Sigmoid colon (tissue), 6 donors: ENCODE measurements at regions not wholly inside any gene's neighbourhood (a gene's known extent, or its start where the extent isn't known, plus 50 kb on each side); places are given as distances from the start of the nearest gene placed in this dataset.

Source experiments
- DNase-seq: peaks from one replicate; pipeline ENCODE4 v3.0.0-alpha.2; 2019
- H3K27ac ChIP-seq, 4 donors: fragments of 200-600 bp; sonication (generic); one replicate each; pipeline ENCODE4 v1.5.1; 2016 to 2019; ENCODE audit warnings: mild to moderate bottlenecking in 1 of 4
- H3K27me3 ChIP-seq, 3 donors: fragments of 200-600 bp; sonication (generic); one replicate each; pipeline ENCODE4 v1.5.1; 2019; ENCODE audit warnings: mild to moderate bottlenecking in 1 of 3
- H3K36me3 ChIP-seq, 4 donors: fragments of 200-600 bp; sonication (generic); one replicate each; pipeline ENCODE4 v1.5.1; 2016 to 2019
- H3K4me1 ChIP-seq, 4 donors: fragments of 200-600 bp; sonication (generic); one replicate each; pipeline ENCODE4 v1.5.1; 2017 to 2019
- H3K4me3 ChIP-seq, 4 donors: fragments of 200-600 bp; sonication (generic); one replicate each; pipeline ENCODE4 v1.5.1; 2017 to 2019; ENCODE audit warnings: mild to moderate bottlenecking in 2 of 4, moderate library complexity in 1 of 4
- H3K9me3 ChIP-seq, 4 donors: fragments of 200-600 bp in 3 of 4; sonication (generic) in 3 of 4; one replicate each; pipeline versions ENCODE4 v1.5.1 to v1.6.1; 2013 to 2019
- CTCF ChIP-seq, 4 experiments: fragments of 450-650 bp in 3 of 4; fragments of 200-600 bp in 1 of 4; IDR thresholded peaks; one replicate each; pipeline ENCODE4 v1.5.1; 2016 to 2019; ENCODE audit warnings: antibody characterized with exemption in 4 of 4, mild to moderate bottlenecking in 3 of 4, moderate library complexity in 2 of 4
- EP300 ChIP-seq, 4 donors: sonication (generic); formaldehyde crosslinking; IDR thresholded peaks; one replicate each; pipeline ENCODE4 v1.6.1; 2017; ENCODE audit warnings: antibody characterized with exemption in 4 of 4
- POLR2A ChIP-seq, 2 donors: fragments of 450-650 bp; IDR thresholded peaks; one replicate each; pipeline ENCODE4 v1.6.1; 2016; ENCODE audit warnings: antibody characterized with exemption in 2 of 2, mild to moderate bottlenecking in 2 of 2, moderate library complexity in 2 of 2
- POLR2AphosphoS5 ChIP-seq, 4 donors: sonication (generic); formaldehyde crosslinking; IDR thresholded peaks; one replicate each; pipeline ENCODE4 v1.6.1; 2017; ENCODE audit warnings: antibody characterized with exemption in 4 of 4
- WGBS, 2 donors: extraction: QIAGEN DNeasy Blood & Tissue Kit; methylation state at CpG; one replicate each; pipeline ENCODE4 v1.1.7; 2013; 5-methylcytosine and 5-hydroxymethylcytosine counted together
- intact Hi-C: fragments of 100-400 bp; cut with DNase I; formaldehyde crosslinking; loops from one replicate; pipeline ENCODE4 v1.15.1; 2023
- donor health status: healthy with polysubstance abuse.
- donor health status: healthy.

DNA sequence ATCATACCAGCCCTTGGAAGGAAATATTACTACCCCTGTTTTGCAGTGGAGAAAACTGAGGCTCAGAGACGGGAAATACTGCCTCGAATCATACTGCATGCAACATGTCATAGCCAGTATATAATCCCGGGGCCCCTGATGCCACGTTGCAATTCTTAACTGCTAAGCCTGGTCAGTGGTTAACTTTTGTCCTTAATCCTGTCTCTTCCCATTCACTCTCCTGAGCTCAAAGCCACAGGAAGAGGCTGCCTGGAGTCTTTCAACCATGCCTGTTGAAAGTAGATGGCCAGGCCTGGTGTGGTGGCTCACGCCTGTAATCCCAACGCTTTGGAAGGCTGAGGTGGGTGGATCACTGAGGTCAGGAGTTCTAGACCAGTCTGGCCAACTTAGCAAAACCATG is 166.6 kb downstream of the MIAT start:
- intact Hi-C loops = no loop called here
- no peak for DNase-seq
- no peak overlapping the region for H3K27ac ChIP-seq
- H3K27me3 ChIP-seq = no peaks in the 10 kb centered on the region
- no peak overlapping the region for H3K4me3 ChIP-seq
- WGBS, 2 donors = 80 to 82% methylated on average over 6 of the region's 6 CpGs
- no peaks in the 10 kb centered on the region for H3K4me1 ChIP-seq
- H3K9me3 ChIP-seq = no peaks in the 10 kb centered on the region
- no peak for TF ChIP-seq POLR2AphosphoS5 (IDR thresholded peaks at IDR 0.05)
- no peak for TF ChIP-seq POLR2A (IDR thresholded peaks at IDR 0.05)
- no peak for TF ChIP-seq CTCF (IDR thresholded peaks at IDR 0.05)
- TF ChIP-seq EP300 (IDR thresholded peaks at IDR 0.05) = no peak
- H3K36me3 ChIP-seq = no peaks in the 10 kb centered on the region

DNA sequence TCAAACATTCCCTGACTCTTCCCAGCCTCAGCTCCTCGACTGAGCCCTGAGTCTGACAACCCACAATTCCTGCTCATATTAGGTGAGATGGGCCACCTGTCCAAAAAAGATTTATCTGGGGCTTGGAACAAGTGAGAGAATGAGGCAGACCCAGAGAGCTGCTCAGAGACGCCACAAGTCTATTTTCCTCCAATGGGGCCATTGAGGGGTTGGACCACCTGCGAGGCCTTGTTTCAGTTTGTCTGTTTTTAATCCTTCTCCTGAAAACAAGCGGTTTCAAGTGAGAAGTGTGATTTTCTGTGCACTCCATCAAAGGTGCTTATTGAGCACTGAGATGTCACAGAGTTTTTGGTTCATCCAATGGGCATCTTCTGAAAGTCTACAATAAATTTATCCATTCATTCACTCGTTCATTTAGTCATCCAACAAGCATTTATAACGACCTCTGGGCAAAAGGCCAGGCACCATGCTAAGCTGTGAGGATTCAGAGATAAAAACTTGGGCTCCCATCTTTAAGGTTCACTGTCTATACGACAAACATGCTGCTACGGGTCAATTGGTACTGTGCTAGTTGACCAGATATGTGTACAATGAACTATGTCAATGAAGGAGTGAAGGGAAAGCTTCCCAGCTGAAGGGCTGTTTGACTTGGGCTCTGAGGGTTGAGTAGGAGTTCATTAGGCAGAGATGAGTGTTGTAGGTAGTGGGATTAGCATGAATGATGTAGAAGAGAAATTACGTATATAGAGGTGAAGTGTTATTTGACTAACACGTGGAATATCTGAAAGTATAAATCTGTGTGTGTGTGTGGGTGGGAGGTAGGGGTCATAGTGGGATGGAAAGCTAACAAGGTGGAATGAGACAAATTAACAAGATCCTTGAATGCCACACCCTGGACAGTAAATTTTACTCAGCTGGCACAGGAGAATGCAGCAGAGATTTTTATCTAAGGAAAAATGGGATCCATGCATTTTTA is 168.9 kb downstream of the MIAT start:
- no peaks in the 10 kb centered on the region for H3K9me3 ChIP-seq
- no peaks in the 10 kb centered on the region for H3K4me1 ChIP-seq
- no peak for DNase-seq
- H3K36me3 ChIP-seq = no peaks in the 10 kb centered on the region
- WGBS, 2 donors = 62 to 76% methylated on average over 10 of the region's 10 CpGs
- no peak overlapping the region for H3K4me3 ChIP-seq
- intact Hi-C loops = no loop called here
- H3K27ac ChIP-seq = no peak overlapping the region
- TF ChIP-seq EP300 (IDR thresholded peaks at IDR 0.05) (no peak), POLR2A (IDR thresholded peaks at IDR 0.05) (no peak), CTCF (IDR thresholded peaks at IDR 0.05) (no peak), POLR2AphosphoS5 (IDR thresholded peaks at IDR 0.05) (no peak)
- H3K27me3 ChIP-seq = no peaks in the 10 kb centered on the region

GRCh38 chr22:26827611-26828010 is 170.2 kb downstream of the MIAT start:
- H3K36me3 ChIP-seq = no peaks in the 10 kb centered on the region
- H3K9me3 ChIP-seq = no peaks in the 10 kb centered on the region
- no peaks in the 10 kb centered on the region for H3K4me1 ChIP-seq
- no peak for DNase-seq
- no peaks in the 10 kb centered on the region for H3K27me3 ChIP-seq
- 79 to 83% methylated on average over 4 of the region's 4 CpGs for WGBS, 2 donors
- TF ChIP-seq EP300 (IDR thresholded peaks at IDR 0.05) (no peak), POLR2A (IDR thresholded peaks at IDR 0.05) (no peak), POLR2AphosphoS5 (IDR thresholded peaks at IDR 0.05) (no peak), CTCF (IDR thresholded peaks at IDR 0.05) (no peak)
- no peak overlapping the region for H3K27ac ChIP-seq
- intact Hi-C loops = no loop called here
- no peak overlapping the region for H3K4me3 ChIP-seq

DNA sequence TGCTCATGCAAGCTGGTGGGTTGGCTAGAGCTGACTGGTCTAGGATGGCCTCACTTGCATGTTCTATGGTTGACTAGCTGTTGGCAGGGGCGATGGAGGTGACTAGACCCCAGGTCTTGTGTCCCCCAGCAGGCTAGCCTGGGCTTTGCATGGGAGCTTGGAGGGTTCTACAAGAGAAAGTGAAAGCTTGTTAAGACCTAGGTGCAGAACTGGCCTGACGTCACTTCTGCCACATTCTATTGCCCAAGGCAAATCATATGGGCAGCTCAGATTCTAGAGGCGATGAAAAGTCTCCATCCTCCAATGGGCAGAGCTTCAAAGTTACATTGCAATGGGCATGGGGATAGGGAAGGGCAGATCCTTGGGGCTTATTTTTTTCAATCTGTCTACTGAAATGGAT is 170.9 kb downstream of the MIAT start:
- no peak overlapping the region for H3K27ac ChIP-seq
- H3K4me1 ChIP-seq = no peaks in the 10 kb centered on the region
- no peaks in the 10 kb centered on the region for H3K9me3 ChIP-seq
- H3K4me3 ChIP-seq = no peak overlapping the region
- WGBS, 2 donors = 86 to 87% methylated on average over 3 of the region's 3 CpGs
- no peak for DNase-seq
- no peaks in the 10 kb centered on the region for H3K27me3 ChIP-seq
- TF ChIP-seq EP300 (IDR thresholded peaks at IDR 0.05) = no peak
- no peak for TF ChIP-seq POLR2AphosphoS5 (IDR thresholded peaks at IDR 0.05)
- no peak for TF ChIP-seq CTCF (IDR thresholded peaks at IDR 0.05)
- no peak for TF ChIP-seq POLR2A (IDR thresholded peaks at IDR 0.05)
- intact Hi-C loops = no loop called here
- H3K36me3 ChIP-seq = no peaks in the 10 kb centered on the region
